Stimulated activated naive CD8-positive, alpha-beta T cell treated with anti-CD3 and anti-CD28 coated beads, Interleukin-15, Interleukin-2, amounts not matched to agents 100 ng/mL and 50 ng/mL, for 24 hours (primary cell): ENCODE measurements at regions not wholly inside any gene's neighbourhood (a gene's known extent, or its start where the extent isn't known, plus 50 kb on each side); places are given as distances from the start of the nearest gene placed in this dataset.

Experiments
- H3K27ac Mint-ChIP-seq: one replicate; pipeline ENCODE4 v1.8.0; 2021; ENCODE audit warnings: mild to moderate bottlenecking, mixed read lengths
- H3K27me3 Mint-ChIP-seq: one replicate; pipeline ENCODE4 v1.8.0; 2021; ENCODE audit warnings: mixed read lengths
- H3K36me3 Mint-ChIP-seq: one replicate; pipeline ENCODE4 v1.8.0; 2021; ENCODE audit warnings: low read depth, mixed read lengths
- H3K4me1 Mint-ChIP-seq: one replicate; pipeline ENCODE4 v1.8.0; 2021; ENCODE audit warnings: low read depth, mixed read lengths
- H3K4me3 Mint-ChIP-seq: one replicate; pipeline ENCODE4 v1.8.0; 2021; ENCODE audit warnings: mild to moderate bottlenecking, mixed read lengths
- H3K9me3 Mint-ChIP-seq: one replicate; pipeline ENCODE4 v1.8.0; 2021; ENCODE audit warnings: mixed read lengths

- Mint-ChIP-seq H3K4me3 (no peak overlapping the region), H3K27me3 (no peaks in the 10 kb centered on the region), H3K9me3 (no peaks in the 10 kb centered on the region), H3K4me1 (no peaks in the 10 kb centered on the region), H3K36me3 (no peaks in the 10 kb centered on the region), H3K27ac (no peak overlapping the region)
Measured at GRCh38 chr13:80245162-80245733, 95.7 kb downstream of the SPRY2 start.

- Mint-ChIP-seq H3K9me3 (no peaks in the 10 kb centered on the region), H3K4me3 (no peak overlapping the region), H3K36me3 (no peaks in the 10 kb centered on the region), H3K4me1 (no peaks in the 10 kb centered on the region), H3K27me3 (no peaks in the 10 kb centered on the region), H3K27ac (no peak overlapping the region)
Measured at GRCh38 chr13:80244574-80244973, 96.4 kb downstream of the SPRY2 start.

- no peaks in the 10 kb centered on the region for H3K4me1 Mint-ChIP-seq
- H3K27ac Mint-ChIP-seq = no peak overlapping the region
- no peaks in the 10 kb centered on the region for H3K36me3 Mint-ChIP-seq
- no peaks in the 10 kb centered on the region for H3K9me3 Mint-ChIP-seq
- H3K4me3 Mint-ChIP-seq = no peak overlapping the region
- no peaks in the 10 kb centered on the region for H3K27me3 Mint-ChIP-seq
Measured at GRCh38 chr13:80242728-80243427, 98.0 kb downstream of the SPRY2 start.

- no peaks in the 10 kb centered on the region for H3K4me1 Mint-ChIP-seq
- no peak overlapping the region for H3K4me3 Mint-ChIP-seq
- H3K27me3 Mint-ChIP-seq = no peaks in the 10 kb centered on the region
- no peak overlapping the region for H3K27ac Mint-ChIP-seq
- no peaks in the 10 kb centered on the region for H3K36me3 Mint-ChIP-seq
- H3K9me3 Mint-ChIP-seq = no peaks in the 10 kb centered on the region
Measured at GRCh38 chr13:80239571-80240255, 101.2 kb downstream of the SPRY2 start.

GRCh38 chr13:80239116-80239515 lies 101.8 kb downstream of the SPRY2 start:
- Mint-ChIP-seq H3K4me3 (no peak overlapping the region), H3K27me3 (no peaks in the 10 kb centered on the region), H3K27ac (no peak overlapping the region), H3K36me3 (no peaks in the 10 kb centered on the region), H3K4me1 (no peaks in the 10 kb centered on the region), H3K9me3 (no peaks in the 10 kb centered on the region)

- Mint-ChIP-seq H3K4me3 (no peak overlapping the region), H3K4me1 (no peaks in the 10 kb centered on the region), H3K36me3 (no peaks in the 10 kb centered on the region), H3K9me3 (no peaks in the 10 kb centered on the region), H3K27me3 (no peaks in the 10 kb centered on the region), H3K27ac (no peak overlapping the region)
Measured at GRCh38 chr13:80237646-80238045, 103.3 kb downstream of the SPRY2 start.

GRCh38 chr13:80235967-80236302 lies 105.0 kb downstream of the SPRY2 start:
- Mint-ChIP-seq H3K9me3 (peaks cover 3% of the 10 kb centered on the region), H3K4me1 (no peaks in the 10 kb centered on the region), H3K27ac (no peak overlapping the region), H3K4me3 (no peak overlapping the region), H3K27me3 (no peaks in the 10 kb centered on the region), H3K36me3 (no peaks in the 10 kb centered on the region)

GRCh38 chr13:80235166-80235966 lies 105.6 kb downstream of the SPRY2 start:
- H3K27ac Mint-ChIP-seq = no peak overlapping the region
- no peaks in the 10 kb centered on the region for H3K36me3 Mint-ChIP-seq
- peaks cover 3% of the 10 kb centered on the region for H3K9me3 Mint-ChIP-seq
- no peak overlapping the region for H3K4me3 Mint-ChIP-seq
- no peaks in the 10 kb centered on the region for H3K27me3 Mint-ChIP-seq
- no peaks in the 10 kb centered on the region for H3K4me1 Mint-ChIP-seq

- Mint-ChIP-seq H3K36me3 (no peaks in the 10 kb centered on the region), H3K4me3 (no peak overlapping the region), H3K27me3 (no peaks in the 10 kb centered on the region), H3K4me1 (no peaks in the 10 kb centered on the region), H3K27ac (no peak overlapping the region), H3K9me3 (peaks cover 7% of the 10 kb centered on the region)
Measured at GRCh38 chr13:80227645-80228044, 113.3 kb downstream of the SPRY2 start.

- Mint-ChIP-seq H3K9me3 (peaks cover 4% of the 10 kb centered on the region), H3K36me3 (no peaks in the 10 kb centered on the region), H3K27me3 (no peaks in the 10 kb centered on the region), H3K4me3 (no peak overlapping the region), H3K4me1 (no peaks in the 10 kb centered on the region), H3K27ac (no peak overlapping the region)
Measured at GRCh38 chr13:80226645-80227044, 114.3 kb downstream of the SPRY2 start.

GRCh38 chr13:80224468-80224867 lies 116.5 kb downstream of the SPRY2 start:
- no peaks in the 10 kb centered on the region for H3K27me3 Mint-ChIP-seq
- H3K4me3 Mint-ChIP-seq = no peak overlapping the region
- no peaks in the 10 kb centered on the region for H3K36me3 Mint-ChIP-seq
- no peaks in the 10 kb centered on the region for H3K4me1 Mint-ChIP-seq
- peaks cover 4% of the 10 kb centered on the region for H3K9me3 Mint-ChIP-seq
- H3K27ac Mint-ChIP-seq = no peak overlapping the region

- no peaks in the 10 kb centered on the region for H3K27me3 Mint-ChIP-seq
Measured at GRCh38 chr13:80217614-80218456, 123.1 kb downstream of the SPRY2 start.

GRCh38 chr13:80215368-80215767 lies 125.6 kb downstream of the SPRY2 start:
- Mint-ChIP-seq H3K27ac (no peak overlapping the region), H3K36me3 (no peaks in the 10 kb centered on the region), H3K4me1 (no peaks in the 10 kb centered on the region)

More at GRCh38 chr13:80217614-80218456, 123.1 kb downstream of the SPRY2 start:
- Mint-ChIP-seq H3K4me3 (no peak overlapping the region), H3K4me1 (no peaks in the 10 kb centered on the region), H3K9me3 (peaks cover 1% of the 10 kb centered on the region), H3K36me3 (no peaks in the 10 kb centered on the region), H3K27ac (no peak overlapping the region)

GRCh38 chr13:80214521-80214991 lies 126.4 kb downstream of the SPRY2 start:
- Mint-ChIP-seq H3K4me1 (no peaks in the 10 kb centered on the region), H3K4me3 (no peak overlapping the region), H3K27me3 (no peaks in the 10 kb centered on the region), H3K9me3 (no peaks in the 10 kb centered on the region), H3K27ac (no peak overlapping the region), H3K36me3 (no peaks in the 10 kb centered on the region)

More at GRCh38 chr13:80215368-80215767, 125.6 kb downstream of the SPRY2 start:
- no peaks in the 10 kb centered on the region for H3K27me3 Mint-ChIP-seq
- no peaks in the 10 kb centered on the region for H3K9me3 Mint-ChIP-seq
- no peak overlapping the region for H3K4me3 Mint-ChIP-seq
